WTC11 (cell line): ENCODE measurements at regions not wholly inside any gene's neighbourhood (a gene's known extent, or its start where the extent isn't known, plus 50 kb on each side); places are given as distances from the start of the nearest gene placed in this dataset.

Experiments used
- ATAC-seq: fragments of 200-7000 bp; cut with Tn5 transposase; 2 replicates; pipeline ENCODE4 v1.10.0; 2021; ENCODE audit warnings: mild to moderate bottlenecking, moderate library complexity
- CTCF ChIA-PET: fragments of 300-600 bp; sonication (Branson Sonifier 250); formaldehyde crosslinking; loops from one replicate; lab custom pipeline; 2021; ENCODE audit warnings: antibody characterized with exemption; lab: Charles Lee
- POLR2A ChIA-PET: fragments of 350-600 bp; sonication (Branson Sonifier 250); formaldehyde crosslinking; loops from one replicate; lab custom pipeline; 2021; ENCODE audit warnings: antibody characterized with exemption; lab: Charles Lee
- DNase-seq: peaks from one replicate; pipeline ENCODE4 v3.0.0; 2021; ENCODE audit warnings: low spot score
- H3K27ac Mint-ChIP-seq: 2 replicates; pipeline ENCODE4 v1.8.0; 2021; ENCODE audit warnings: mixed read lengths
- H3K27me3 Mint-ChIP-seq: 2 replicates; pipeline ENCODE4 v1.8.0; 2021; ENCODE audit warnings: low read depth, mild to moderate bottlenecking, moderate library complexity, mixed read lengths
- H3K36me3 Mint-ChIP-seq: 2 replicates; pipeline ENCODE4 v1.8.0; 2021; ENCODE audit warnings: mixed read lengths
- H3K4me1 Mint-ChIP-seq: 2 replicates; pipeline ENCODE4 v1.8.0; 2022; ENCODE audit warnings: mixed read lengths
- H3K4me3 Mint-ChIP-seq: 2 replicates; pipeline ENCODE4 v1.8.0; 2021; ENCODE audit warnings: mild to moderate bottlenecking, moderate library complexity, mixed read lengths
- H3K9me3 Mint-ChIP-seq: 2 replicates; pipeline ENCODE4 v1.8.0; 2021; ENCODE audit warnings: mixed read lengths
- AFF4 ChIP-seq: sonication (generic); formaldehyde crosslinking; IDR thresholded peaks from 2 replicates; pipeline ENCODE4 v1.8.1; 2023; ENCODE audit warnings: mild to moderate bottlenecking, missing genetic modification reagents, borderline replicate concordance
- ARID4B ChIP-seq: sonication (generic); formaldehyde crosslinking; IDR thresholded peaks from 2 replicates; pipeline ENCODE4 v1.8.0; 2023; ENCODE audit warnings: missing genetic modification reagents, mild to moderate bottlenecking, borderline replicate concordance
- CDX4 ChIP-seq: fragments of 250-450 bp; sonication (Bioruptor Pico); IDR thresholded peaks from 2 replicates; pipeline ENCODE4 v1.9.0; 2021; ENCODE audit warnings: moderate library complexity, mild to moderate bottlenecking, inconsistent platforms, borderline replicate concordance
- CREM ChIP-seq: sonication (generic); formaldehyde crosslinking; IDR thresholded peaks from 2 replicates; pipeline ENCODE4 v1.8.1; 2022; ENCODE audit warnings: mild to moderate bottlenecking, missing genetic modification reagents, moderate library complexity
- ETV6 ChIP-seq: sonication (generic); formaldehyde crosslinking; IDR thresholded peaks from 2 replicates; pipeline ENCODE4 v1.8.1; 2022; ENCODE audit warnings: mild to moderate bottlenecking, missing genetic modification reagents
- JUN ChIP-seq: sonication (generic); formaldehyde crosslinking; IDR thresholded peaks from 2 replicates; pipeline ENCODE4 v1.8.0; 2023; ENCODE audit warnings: mild to moderate bottlenecking, missing genetic modification reagents
- MYBL2 ChIP-seq: sonication (generic); formaldehyde crosslinking; IDR thresholded peaks from 2 replicates; pipeline ENCODE4 v1.8.1; 2023; ENCODE audit warnings: mild to moderate bottlenecking, moderate library complexity, missing genetic modification reagents
- OVOL2 ChIP-seq: fragments of 250-450 bp; sonication (Bioruptor Pico); IDR thresholded peaks from 2 replicates; pipeline ENCODE4 v1.9.0; 2021; ENCODE audit warnings: mild to moderate bottlenecking, borderline replicate concordance
- PREB ChIP-seq: sonication (generic); formaldehyde crosslinking; IDR thresholded peaks from 2 replicates; pipeline ENCODE4 v1.8.1; 2022; ENCODE audit warnings: mild to moderate bottlenecking, missing genetic modification reagents, moderate library complexity, borderline replicate concordance
- RORB ChIP-seq: fragments of 250-450 bp; sonication (Bioruptor Pico); IDR thresholded peaks from 2 replicates; pipeline ENCODE4 v1.9.0; 2021; ENCODE audit warnings: mild to moderate bottlenecking
- SP1 ChIP-seq: sonication (generic); formaldehyde crosslinking; conservative IDR thresholded peaks from 2 replicates; pipeline ENCODE4 v1.8.1; 2022; ENCODE audit warnings: missing genetic modification reagents
- TCF7 ChIP-seq: sonication (generic); formaldehyde crosslinking; IDR thresholded peaks from 2 replicates; pipeline ENCODE4 v1.8.0; 2022; ENCODE audit warnings: mild to moderate bottlenecking, low read depth, missing genetic modification reagents, moderate library complexity
- ZBTB43 ChIP-seq: sonication (generic); formaldehyde crosslinking; IDR thresholded peaks from 2 replicates; pipeline ENCODE4 v1.8.1; 2023; ENCODE audit warnings: mild to moderate bottlenecking, missing genetic modification reagents
- ZNF219 ChIP-seq: sonication (generic); formaldehyde crosslinking; IDR thresholded peaks from 2 replicates; pipeline ENCODE4 v1.8.0; 2023; ENCODE audit warnings: missing genetic modification reagents, mild to moderate bottlenecking, borderline replicate concordance
- ZNF232 ChIP-seq: sonication (generic); formaldehyde crosslinking; IDR thresholded peaks from 2 replicates; pipeline ENCODE4 v1.8.0; 2022; ENCODE audit warnings: mild to moderate bottlenecking, missing genetic modification reagents
- ZNF281 ChIP-seq: sonication (generic); formaldehyde crosslinking; IDR thresholded peaks from 2 replicates; pipeline ENCODE4 v1.8.0; 2023; ENCODE audit warnings: mild to moderate bottlenecking, missing genetic modification reagents
- ZNF416 ChIP-seq: fragments of 250-450 bp; sonication (Bioruptor Pico); IDR thresholded peaks from 2 replicates; pipeline ENCODE4 v1.9.0; 2021; ENCODE audit warnings: mild to moderate bottlenecking, inconsistent platforms
- ZNF512 ChIP-seq: sonication (generic); formaldehyde crosslinking; IDR thresholded peaks from 2 replicates; pipeline ENCODE4 v1.8.1; 2022; ENCODE audit warnings: missing genetic modification reagents, borderline replicate concordance
- ZNF671 ChIP-seq: fragments of 250-450 bp; sonication (Bioruptor Pico); IDR thresholded peaks from 2 replicates; pipeline ENCODE4 v1.8.0; 2021; ENCODE audit warnings: mild to moderate bottlenecking

- no peak overlapping the region for H3K4me3 Mint-ChIP-seq
- no peaks in the 10 kb centered on the region for H3K36me3 Mint-ChIP-seq
- ATAC-seq (no peak), DNase-seq (no peak)
- ChIA-PET POLR2A (interaction anchor here (1.0 kb wide), 1 partner anchor 87 kb away, joined by 3 read pairs; the partner anchor contains the start of gene HMGB1), CTCF (no interaction called here)
- no peak for TF ChIP-seq RORB
- TF ChIP-seq ETV6 (CRISPR knock-in tag), result no peak
- no peak for TF ChIP-seq PREB (CRISPR knock-in tag)
- no peak for TF ChIP-seq OVOL2 (CRISPR knock-in tag)
- TF ChIP-seq AFF4, result no peak
- TF ChIP-seq ZNF512 (CRISPR knock-in tag), result no peak
- no peak for TF ChIP-seq TCF7 (CRISPR knock-in tag)
- no peak for TF ChIP-seq ZBTB43 (CRISPR knock-in tag)
- TF ChIP-seq ARID4B (CRISPR knock-in tag), result no peak
- no peak for TF ChIP-seq MYBL2 (CRISPR knock-in tag)
- no peak for TF ChIP-seq ZNF219 (CRISPR knock-in tag)
- no peak for TF ChIP-seq SP1 (CRISPR knock-in tag)
- TF ChIP-seq ZNF671, result no peak
- TF ChIP-seq ZNF281 (CRISPR knock-in tag), result no peak
- no peak for TF ChIP-seq ZNF232 (CRISPR knock-in tag)
- no peak for TF ChIP-seq CREM
- TF ChIP-seq CDX4 (CRISPR knock-in tag), result no peak
- no peak for TF ChIP-seq ZNF416 (CRISPR knock-in tag)
- TF ChIP-seq JUN (CRISPR knock-in tag), result no peak
- H3K27ac Mint-ChIP-seq, result no peak overlapping the region
- no peaks in the 10 kb centered on the region for H3K27me3 Mint-ChIP-seq
- H3K4me1 Mint-ChIP-seq, result no peaks in the 10 kb centered on the region
- no peaks in the 10 kb centered on the region for H3K9me3 Mint-ChIP-seq
Observed at GRCh38 chr13:30552567-30552966, 65.2 kb upstream of the USPL1 start.
